ENCODE measurements at regions not wholly inside any gene's neighbourhood (a gene's known extent, or its start where the extent isn't known, plus 50 kb on each side); places are given as distances from the start of the nearest gene placed in this dataset.

- no peak for DNase-seq (ENCODE audit: low read depth in 2 of 2, low spot score in 1 of 2)
These were observed 289.0 kb downstream of the TLE3 start for GRCh38 chr15:69808756-69809155.

DNA sequence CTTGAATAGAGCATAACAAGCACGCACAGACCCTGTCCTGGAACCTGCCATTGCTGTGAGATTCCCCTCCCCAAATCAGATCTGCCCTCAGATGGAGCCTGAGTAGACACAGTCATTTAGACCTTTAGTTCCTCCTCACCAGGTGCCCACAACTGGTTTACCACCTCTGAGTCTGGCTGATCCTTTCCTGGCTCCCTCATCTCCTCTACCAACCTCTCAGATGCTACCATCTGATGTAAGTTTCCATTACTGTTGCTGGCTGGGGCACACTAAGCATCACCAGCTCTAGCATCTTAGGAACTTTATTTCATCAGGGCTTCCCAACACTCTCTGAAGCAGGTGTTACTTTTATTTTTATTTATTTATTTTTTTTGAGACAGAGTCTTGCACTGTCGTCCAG lies 288.3 kb downstream of the TLE3 start:
- no peak for DNase-seq (ENCODE audit: low read depth in 2 of 2, low spot score in 1 of 2)

DNA sequence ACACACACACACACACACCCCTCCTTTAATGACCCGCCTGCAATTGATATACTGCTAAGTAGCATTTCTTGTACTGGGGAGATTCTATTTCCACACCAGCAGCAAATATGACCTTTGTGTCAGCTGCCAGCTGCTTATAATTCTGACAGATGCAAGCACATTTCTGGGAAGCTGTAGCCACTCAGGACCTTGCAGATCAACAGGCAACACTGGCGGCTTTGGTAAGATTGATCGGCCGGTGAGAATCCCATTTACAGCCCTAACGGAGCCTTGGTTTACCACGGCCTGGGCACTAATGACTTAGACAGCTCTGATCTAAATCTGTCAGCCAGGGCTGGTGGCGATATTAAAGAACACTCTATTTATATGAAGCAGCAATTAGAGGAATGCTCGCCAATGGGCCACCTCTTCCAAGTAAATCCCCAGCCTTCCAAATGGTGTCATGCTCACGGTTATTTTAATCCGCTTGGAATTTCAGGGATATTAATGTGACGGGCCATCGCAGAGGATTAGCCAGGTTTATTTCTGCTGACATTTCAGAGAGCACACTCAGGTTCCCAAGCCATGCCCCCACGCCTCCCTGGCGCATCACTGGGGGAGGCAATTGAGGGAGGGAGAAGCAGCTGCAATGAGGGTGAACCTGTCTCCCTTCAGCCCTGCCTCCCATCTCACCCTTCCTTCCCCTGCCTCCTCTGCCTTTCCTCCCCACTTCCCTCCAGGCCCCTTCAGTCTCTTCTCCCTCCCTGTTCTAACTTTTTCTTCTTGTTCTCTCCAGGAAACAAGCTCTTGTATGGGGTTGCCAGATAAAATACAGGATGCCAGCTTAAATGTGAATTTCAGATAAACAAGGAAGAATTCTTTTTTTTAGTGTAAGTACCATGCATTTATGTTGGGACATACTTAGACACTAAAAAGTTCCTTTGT lies 287.0 kb downstream of the TLE3 start:
- DNase-seq (ENCODE audit: low read depth in 2 of 2, low spot score in 1 of 2) = no peak

- DNase-seq (ENCODE audit: low read depth in 2 of 2, low spot score in 1 of 2) = no peak
These were observed 284.9 kb downstream of the TLE3 start for GRCh38 chr15:69812861-69813261.

GRCh38 chr15:69813881-69814280 lies 283.8 kb downstream of the TLE3 start:
- no peak for DNase-seq (ENCODE audit: low read depth in 2 of 2, low spot score in 1 of 2)

- DNase-seq (ENCODE audit: low read depth in 2 of 2, low spot score in 1 of 2) = no peak
These were observed 282.8 kb downstream of the TLE3 start for GRCh38 chr15:69814932-69815331.

- no peak for DNase-seq (ENCODE audit: low read depth in 2 of 2, low spot score in 1 of 2)
These were observed 281.9 kb downstream of the TLE3 start for GRCh38 chr15:69815793-69816192.

- no peak for DNase-seq (ENCODE audit: low read depth in 2 of 2, low spot score in 1 of 2)
These were observed 281.2 kb downstream of the TLE3 start for GRCh38 chr15:69816522-69816921.

DNA sequence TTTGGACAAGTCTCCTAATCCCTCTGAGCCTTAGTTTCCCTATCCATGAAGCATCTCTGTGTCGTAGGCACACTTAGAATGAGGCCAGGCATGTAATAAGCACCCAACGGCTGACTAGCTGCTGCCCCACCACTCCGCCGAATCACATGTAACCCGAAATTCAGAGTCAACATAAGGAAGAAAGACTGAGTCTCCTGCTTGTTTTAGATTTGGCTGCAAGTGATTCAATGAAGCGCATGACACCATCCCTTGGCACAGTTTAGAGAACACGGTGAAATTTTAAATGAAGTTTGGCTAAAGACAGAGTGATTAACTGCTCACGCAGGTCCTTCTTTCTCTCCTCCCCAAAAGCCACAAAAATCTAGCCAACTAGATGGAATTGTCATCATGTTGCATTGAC lies 279.2 kb downstream of the TLE3 start:
- no peak for DNase-seq (ENCODE audit: low read depth in 2 of 2, low spot score in 1 of 2)

GRCh38 chr15:69819371-69819770 lies 278.3 kb downstream of the TLE3 start:
- DNase-seq (ENCODE audit: low read depth in 2 of 2, low spot score in 1 of 2) = no peak

DNA sequence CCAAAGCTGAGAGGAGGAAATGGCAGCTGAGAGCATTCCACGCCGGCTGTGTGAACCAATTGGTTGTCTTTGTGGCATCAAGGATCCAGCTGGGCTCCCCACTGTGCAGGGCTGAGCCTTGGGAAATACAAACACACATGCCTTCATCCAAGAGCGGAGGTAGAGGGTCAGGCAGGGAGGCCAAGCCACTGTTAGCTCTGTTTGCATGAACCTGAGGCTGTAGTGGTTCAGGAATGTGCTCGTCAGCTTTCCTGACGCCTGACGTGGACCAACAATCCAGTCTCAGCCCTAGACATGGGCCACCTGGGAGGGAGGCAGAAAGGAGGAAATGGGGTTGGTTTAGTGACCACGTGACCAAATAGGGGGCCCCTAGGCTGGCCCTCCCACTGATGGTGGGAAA lies 276.9 kb downstream of the TLE3 start:
- DNase-seq (ENCODE audit: low read depth in 2 of 2, low spot score in 1 of 2) = no peak

- DNase-seq (ENCODE audit: low read depth in 2 of 2, low spot score in 1 of 2) = no peak
These were observed 274.4 kb downstream of the TLE3 start for GRCh38 chr15:69823223-69823907.

GRCh38 chr15:69824075-69824876 lies 273.4 kb downstream of the TLE3 start:
- DNase-seq (ENCODE audit: low read depth in 2 of 2, low spot score in 1 of 2) = no peak

DNA sequence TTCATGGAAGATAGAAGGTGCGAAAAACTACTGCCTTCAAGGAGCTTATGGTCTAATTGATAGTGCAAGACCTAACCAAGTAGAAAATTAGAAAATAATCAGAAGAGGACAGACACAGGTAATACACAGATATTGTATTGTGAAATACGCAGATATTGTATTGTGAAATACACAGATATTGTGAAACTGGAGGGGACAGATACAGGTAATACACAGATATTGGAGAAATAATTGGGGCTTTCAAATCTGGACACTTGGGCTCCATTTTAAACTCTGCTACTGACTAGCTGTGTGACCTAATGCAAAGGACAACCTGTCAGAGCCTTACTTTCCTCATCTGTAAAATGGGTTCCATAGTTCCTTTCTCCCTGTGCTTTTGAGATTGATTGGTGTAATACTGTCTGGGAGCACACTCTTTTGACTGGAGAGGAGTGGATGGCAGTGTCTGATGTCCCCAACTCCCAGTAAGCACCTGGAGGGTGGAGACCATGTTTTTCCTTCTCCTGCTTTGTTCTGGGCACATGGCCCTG lies 272.8 kb downstream of the TLE3 start:
- no peak for DNase-seq (ENCODE audit: low read depth in 2 of 2, low spot score in 1 of 2)

- no peak for DNase-seq (ENCODE audit: low read depth in 2 of 2, low spot score in 1 of 2)
These were observed 271.5 kb downstream of the TLE3 start for GRCh38 chr15:69825941-69826818.

- DNase-seq (ENCODE audit: low read depth in 2 of 2, low spot score in 1 of 2) = no peak
These were observed 270.9 kb downstream of the TLE3 start for GRCh38 chr15:69826819-69827175.

DNA sequence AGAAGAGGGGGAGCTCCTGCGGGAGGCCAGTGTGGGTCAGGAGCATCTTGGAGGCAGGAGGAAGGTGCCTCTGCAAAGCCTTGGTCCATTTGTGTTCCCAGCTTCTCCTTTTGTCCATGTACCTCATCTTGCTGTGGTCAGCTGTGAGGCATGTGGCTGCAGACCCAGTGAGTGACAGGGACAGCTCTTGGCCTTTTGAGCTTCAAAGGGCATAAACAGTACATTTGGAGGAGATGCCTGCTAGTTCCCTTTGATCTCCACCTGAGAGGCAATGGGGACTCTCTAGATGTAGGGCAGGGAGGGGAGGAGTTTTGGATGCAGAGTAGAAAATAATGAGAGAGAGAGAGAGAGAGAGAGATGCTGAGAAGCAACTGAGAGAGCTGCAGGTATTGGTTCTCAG lies 270.0 kb downstream of the TLE3 start:
- DNase-seq (ENCODE audit: low read depth in 2 of 2, low spot score in 1 of 2) = no peak

DNA sequence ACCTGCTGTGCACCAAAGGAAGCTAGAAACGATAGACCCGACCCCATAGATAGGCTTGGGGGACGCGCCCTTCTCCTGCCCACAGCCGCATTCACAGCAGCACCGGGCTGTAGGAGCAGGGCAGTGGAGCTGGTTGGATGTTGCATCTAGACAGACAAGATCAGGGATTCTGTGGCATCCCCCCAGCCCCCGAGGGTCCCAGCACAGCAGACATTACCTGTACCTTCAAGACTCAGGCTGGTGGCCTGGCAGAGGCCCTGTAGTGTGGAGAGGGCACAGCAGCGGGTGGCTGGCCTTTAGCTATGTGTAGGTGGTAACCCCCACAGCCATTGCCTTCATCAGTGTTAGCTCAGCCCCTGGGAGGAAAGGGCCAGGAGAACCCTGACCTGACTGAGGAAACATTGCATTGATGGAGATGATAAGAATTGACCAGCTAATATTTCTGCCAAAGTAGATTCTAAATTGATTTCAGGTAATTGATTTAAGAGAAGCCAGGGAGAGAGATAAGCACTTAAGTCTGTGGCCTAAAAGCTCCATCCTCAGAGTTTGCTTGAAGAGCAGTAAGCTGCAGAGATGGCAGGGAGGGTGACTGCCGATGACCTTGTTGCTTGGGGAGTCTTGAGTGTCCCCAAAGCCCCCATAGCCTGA lies 269.4 kb downstream of the TLE3 start:
- no peak for DNase-seq (ENCODE audit: low read depth in 2 of 2, low spot score in 1 of 2)

- DNase-seq (ENCODE audit: low read depth in 2 of 2, low spot score in 1 of 2) = no peak
These were observed 267.7 kb downstream of the TLE3 start for GRCh38 chr15:69829974-69830373.

DNA sequence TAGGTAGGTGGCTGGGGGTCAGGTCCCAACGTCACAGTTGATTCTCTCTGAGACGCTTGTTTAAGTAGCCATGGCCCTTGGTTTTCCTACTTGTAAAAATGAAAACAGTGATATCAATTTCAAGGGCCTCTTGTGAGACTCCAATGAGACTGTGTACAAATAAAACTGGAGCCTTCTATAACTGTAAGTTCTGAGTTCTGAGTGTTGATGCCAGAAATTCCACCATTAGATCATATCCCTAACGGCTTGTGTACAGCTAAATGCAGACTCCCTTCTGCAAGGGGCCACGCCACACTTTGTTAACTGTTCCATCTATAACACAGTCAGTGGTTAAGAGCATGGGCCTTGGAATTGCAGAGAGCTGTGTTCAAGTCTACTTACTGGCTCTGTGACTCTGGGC lies 267.3 kb downstream of the TLE3 start:
- DNase-seq (ENCODE audit: low read depth in 2 of 2, low spot score in 1 of 2) = no peak

Measured in stimulated activated CD8-positive, alpha-beta memory T cell treated with anti-CD3 and anti-CD28 coated beads, Interleukin-4, amount 100 ng/mL, for 4 hours (primary cell).